GM23338 (cell line): ENCODE measurements at regions not wholly inside any gene's neighbourhood (a gene's known extent, or its start where the extent isn't known, plus 50 kb on each side); places are given as distances from the start of the nearest gene placed in this dataset.
"Not testable (repeated sequence)": the region's sequence is repeated elsewhere in the genome, so short reads cannot be mapped to it uniquely, and the experiment has no call there.

ENCODE experiments used
- ATAC-seq: fragments of 200-7000 bp; cut with Tn5 transposase; 3 replicates; pipeline ENCODE4 v1.9.1; 2020
- DNase-seq: peaks from one replicate; pipeline ENCODE4 v3.0.0-alpha.2; 2015; ENCODE audit warnings: low spot score
- H2AFZ ChIP-seq: fragments of 200-600 bp; sonication (generic); 2 replicates; pipeline ENCODE4 v1.8.0; 2016; ENCODE audit warnings: antibody characterized with exemption, mild to moderate bottlenecking, moderate library complexity
- H3F3A ChIP-seq: fragments of 200-600 bp; sonication (generic); replicated peaks from 2 replicates; pipeline ENCODE4 v1.8.0; 2017; ENCODE audit warnings: antibody characterized with exemption, mixed run types, low read depth
- H3K27ac ChIP-seq: fragments of 200-600 bp; sonication (generic); 2 replicates; pipeline ENCODE4 v1.6.1; 2016; ENCODE audit warnings: low read depth
- H3K27me3 ChIP-seq: fragments of 200-600 bp; sonication (generic); 2 replicates; pipeline ENCODE4 v1.8.0; 2016; ENCODE audit warnings: mild to moderate bottlenecking, mixed run types, moderate library complexity; ENCODE audit not compliant: insufficient read depth
- H3K36me3 ChIP-seq: fragments of 200-600 bp; sonication (generic); 2 replicates; pipeline ENCODE4 v1.8.0; 2016; ENCODE audit warnings: mild to moderate bottlenecking; ENCODE audit not compliant: insufficient read depth
- H3K4me1 ChIP-seq: fragments of 200-600 bp; sonication (generic); 2 replicates; pipeline ENCODE4 v1.8.0; 2016; ENCODE audit warnings: mild to moderate bottlenecking, moderate library complexity; ENCODE audit not compliant: insufficient read depth
- H3K4me2 ChIP-seq: fragments of 200-600 bp; sonication (generic); 2 replicates; pipeline ENCODE4 v1.7.1; 2017; ENCODE audit warnings: mixed run types
- H3K4me3 ChIP-seq: fragments of 200-600 bp; sonication (generic); 2 replicates; pipeline ENCODE4 v1.6.1; 2016; ENCODE audit warnings: mixed run types
- H3K79me2 ChIP-seq: fragments of 200-600 bp; sonication (generic); replicated peaks from 2 replicates; pipeline ENCODE4 v1.8.0; 2017; ENCODE audit warnings: mild to moderate bottlenecking; ENCODE audit not compliant: insufficient read depth
- H3K9me2 ChIP-seq: fragments of 200-600 bp; sonication (generic); 2 replicates; pipeline ENCODE4 v1.8.0; 2017; ENCODE audit not compliant: insufficient read depth
- H4K20me1 ChIP-seq: fragments of 200-600 bp; sonication (generic); replicated peaks from 2 replicates; pipeline ENCODE4 v1.8.0; 2017; ENCODE audit warnings: mild to moderate bottlenecking; ENCODE audit not compliant: insufficient read depth
- H3K27ac Mint-ChIP-seq: 2 replicates; pipeline ENCODE4 v1.8.0; 2020; ENCODE audit warnings: inconsistent platforms, mild to moderate bottlenecking, moderate library complexity, mixed read lengths
- H3K27me3 Mint-ChIP-seq: 3 replicates; pipeline ENCODE4 v1.8.0; 2022; ENCODE audit warnings: low read depth, mild to moderate bottlenecking, moderate library complexity, mixed read lengths, inconsistent platforms; ENCODE audit not compliant: insufficient read depth, poor library complexity
- H3K36me3 Mint-ChIP-seq: 3 replicates; pipeline ENCODE4 v1.8.0; 2021; ENCODE audit warnings: low read depth, mild to moderate bottlenecking, inconsistent platforms, moderate library complexity, mixed read lengths
- H3K4me1 Mint-ChIP-seq: 3 replicates; pipeline ENCODE4 v1.8.0; 2020; ENCODE audit warnings: mild to moderate bottlenecking, inconsistent platforms, mixed read lengths
- H3K4me3 Mint-ChIP-seq: 3 replicates; pipeline ENCODE4 v1.8.0; 2021; ENCODE audit warnings: moderate library complexity, mild to moderate bottlenecking, inconsistent platforms, mixed read lengths
- H3K9me3 Mint-ChIP-seq: 3 replicates; pipeline ENCODE4 v1.8.0; 2020; ENCODE audit warnings: moderate library complexity, mild to moderate bottlenecking, inconsistent platforms, mixed read lengths
- EZH2 ChIP-seq: fragments of 200-600 bp; sonication (generic); IDR thresholded peaks from one replicate; pipeline ENCODE4 v1.8.0; 2017; ENCODE audit warnings: antibody characterized with exemption, mild to moderate bottlenecking, low read depth; ENCODE audit not compliant: unreplicated experiment

GRCh38 chr7:150047772-150048171 is 174.0 kb downstream of the ATP6V0E2 start:
- not testable (repeated sequence) for DNase-seq

GRCh38 chr7:150048244-150049011 is 174.7 kb downstream of the ATP6V0E2 start:
- H3K4me2 ChIP-seq: peak overlapping the region; percentile 88
- DNase-seq: peak; percentile 22
- not testable (repeated sequence) for H2AFZ ChIP-seq, H3F3A ChIP-seq, H3K4me1 ChIP-seq, H3K36me3 ChIP-seq, H4K20me1 ChIP-seq, H3K36me3 Mint-ChIP-seq, H3K27ac Mint-ChIP-seq, H3K9me3 Mint-ChIP-seq, H3K27ac ChIP-seq, H3K79me2 ChIP-seq, H3K9me2 ChIP-seq
- H3K27me3 Mint-ChIP-seq: peaks cover 24% of the 10 kb centered on the region
- peaks cover 35% of the 10 kb centered on the region for H3K27me3 ChIP-seq
- H3K4me1 Mint-ChIP-seq: peaks cover 13% of the 10 kb centered on the region
- H3K4me3 Mint-ChIP-seq: peak overlapping the region; percentile 76
- H3K4me3 ChIP-seq: peak overlapping the region; percentile 71
- ATAC-seq: peak; percentile 44

More at GRCh38 chr7:150047772-150048171, 174.0 kb downstream of the ATP6V0E2 start:
- peak overlapping the region; percentile 88 for H3K4me2 ChIP-seq
- not testable (repeated sequence) for H3K9me3 Mint-ChIP-seq, H3K27ac Mint-ChIP-seq, H3K36me3 Mint-ChIP-seq, H3K27ac ChIP-seq, H3K4me1 ChIP-seq, H3K9me2 ChIP-seq, H2AFZ ChIP-seq, H3K79me2 ChIP-seq, H3F3A ChIP-seq, ATAC-seq, H3K36me3 ChIP-seq, H4K20me1 ChIP-seq
- peaks cover 35% of the 10 kb centered on the region for H3K27me3 ChIP-seq
- Mint-ChIP-seq H3K4me1 (peaks cover 13% of the 10 kb centered on the region), H3K27me3 (peaks cover 24% of the 10 kb centered on the region), H3K4me3 (peak overlapping the region; percentile 76)
- TF ChIP-seq EZH2: peak; percentile 33
- H3K4me3 ChIP-seq: peak overlapping the region; percentile 71

GRCh38 chr7:150049012-150049655 is 175.4 kb downstream of the ATP6V0E2 start:
- Histone ChIP-seq H3K27me3 (peaks cover 35% of the 10 kb centered on the region), H3K4me2 (peak overlapping the region; percentile 88), H2AFZ (0 out of 2 replicates have a peak overlapping the region, but pooled peaks have one; percentile 69), H3K4me3 (peak overlapping the region; percentile 71)
- H3K9me2 ChIP-seq, H3K9me3 Mint-ChIP-seq, H3K36me3 Mint-ChIP-seq, H3K4me1 ChIP-seq, H3K27ac ChIP-seq, H3K36me3 ChIP-seq, H4K20me1 ChIP-seq, H3F3A ChIP-seq, H3K79me2 ChIP-seq: not testable (repeated sequence)
- peak; percentile 81 for ATAC-seq
- DNase-seq: peak; percentile 65
- peak overlapping the region; percentile 76; the same call in 1 of the 2 replicates for H3K27ac Mint-ChIP-seq
- peak overlapping the region; percentile 83 for H3K4me3 Mint-ChIP-seq
- peaks cover 13% of the 10 kb centered on the region for H3K4me1 Mint-ChIP-seq
- H3K27me3 Mint-ChIP-seq: peaks cover 24% of the 10 kb centered on the region

GRCh38 chr7:150053396-150053795 is 179.6 kb downstream of the ATP6V0E2 start:
- H3K27ac ChIP-seq, H3F3A ChIP-seq, H3K9me3 Mint-ChIP-seq, H4K20me1 ChIP-seq, H3K4me1 ChIP-seq, H3K4me3 ChIP-seq, H3K27me3 ChIP-seq, H3K36me3 Mint-ChIP-seq, ATAC-seq, H3K4me2 ChIP-seq, H2AFZ ChIP-seq, H3K4me3 Mint-ChIP-seq, H3K79me2 ChIP-seq, DNase-seq, H3K36me3 ChIP-seq, H3K9me2 ChIP-seq, H3K27ac Mint-ChIP-seq, H3K27me3 Mint-ChIP-seq: not testable (repeated sequence)
- H3K4me1 Mint-ChIP-seq: peaks cover 12% of the 10 kb centered on the region

GRCh38 chr7:150054242-150054641 is 180.5 kb downstream of the ATP6V0E2 start:
- not testable (repeated sequence) for H3F3A ChIP-seq, H4K20me1 ChIP-seq, H2AFZ ChIP-seq, H3K27ac Mint-ChIP-seq, H3K9me3 Mint-ChIP-seq, H3K36me3 Mint-ChIP-seq, H3K4me1 ChIP-seq, H3K36me3 ChIP-seq, ATAC-seq, H3K4me2 ChIP-seq, H3K27me3 Mint-ChIP-seq, H3K4me3 Mint-ChIP-seq, H3K27me3 ChIP-seq, H3K9me2 ChIP-seq, DNase-seq, H3K79me2 ChIP-seq, H3K27ac ChIP-seq, H3K4me3 ChIP-seq
- H3K4me1 Mint-ChIP-seq: peaks cover 12% of the 10 kb centered on the region
